Mesothelial cell of epicardium (in vitro differentiated cells): ENCODE measurements at regions not wholly inside any gene's neighbourhood (a gene's known extent, or its start where the extent isn't known, plus 50 kb on each side); places are given as distances from the start of the nearest gene placed in this dataset.

ENCODE experiments used
- DNase-seq, 2 experiments: peaks; one replicate each; pipeline ENCODE4 v3.0.0; 2021; ENCODE audit warnings: low spot score in 2 of 2; ENCODE audit not compliant: unreplicated experiment in 2 of 2
- H3K27ac Mint-ChIP-seq: 2 replicates; pipeline ENCODE4 v1.8.0; 2021; ENCODE audit warnings: mixed read lengths
- H3K27me3 Mint-ChIP-seq: 2 replicates; pipeline ENCODE4 v1.8.0; 2021; ENCODE audit warnings: low read depth, mixed read lengths
- H3K36me3 Mint-ChIP-seq: 2 replicates; pipeline ENCODE4 v1.8.0; 2021; ENCODE audit warnings: mixed read lengths
- H3K4me1 Mint-ChIP-seq: 2 replicates; pipeline ENCODE4 v1.8.0; 2021; ENCODE audit warnings: mixed read lengths
- H3K4me3 Mint-ChIP-seq: 2 replicates; pipeline ENCODE4 v1.8.0; 2021; ENCODE audit warnings: mild to moderate bottlenecking, moderate library complexity, mixed read lengths
- H3K9me3 Mint-ChIP-seq: 2 replicates; pipeline ENCODE4 v1.8.0; 2021; ENCODE audit warnings: mixed read lengths
- TF ChIP-seq, protein P1 (sequence below): fragments of 200-600 bp; sonication (generic); IDR thresholded peaks from one replicate; pipeline ENCODE4 v1.5.0; 2021; ENCODE audit warnings: antibody characterized with exemption; ENCODE audit not compliant: unreplicated experiment

DNA sequence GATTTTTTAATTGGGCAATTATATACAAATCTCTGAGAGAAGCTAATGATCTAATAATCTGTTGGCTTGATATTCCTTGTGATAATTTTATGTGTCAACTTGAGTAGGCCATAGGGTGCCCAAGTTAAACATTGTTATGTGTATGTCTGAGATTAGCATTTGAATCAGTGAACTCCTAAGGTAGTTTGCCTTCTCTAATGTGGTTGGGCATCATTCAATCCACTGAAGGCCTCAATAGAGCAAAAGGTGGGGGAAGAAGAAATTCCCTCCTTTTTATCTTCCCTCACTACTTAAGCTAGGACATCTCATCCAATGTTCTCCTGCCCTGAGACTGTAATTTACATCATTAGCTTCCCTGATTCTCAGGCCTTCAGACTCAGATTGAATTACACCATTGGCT, 394.5 kb downstream of the LMO4 start:
- TF ChIP-seq, protein P1, sequence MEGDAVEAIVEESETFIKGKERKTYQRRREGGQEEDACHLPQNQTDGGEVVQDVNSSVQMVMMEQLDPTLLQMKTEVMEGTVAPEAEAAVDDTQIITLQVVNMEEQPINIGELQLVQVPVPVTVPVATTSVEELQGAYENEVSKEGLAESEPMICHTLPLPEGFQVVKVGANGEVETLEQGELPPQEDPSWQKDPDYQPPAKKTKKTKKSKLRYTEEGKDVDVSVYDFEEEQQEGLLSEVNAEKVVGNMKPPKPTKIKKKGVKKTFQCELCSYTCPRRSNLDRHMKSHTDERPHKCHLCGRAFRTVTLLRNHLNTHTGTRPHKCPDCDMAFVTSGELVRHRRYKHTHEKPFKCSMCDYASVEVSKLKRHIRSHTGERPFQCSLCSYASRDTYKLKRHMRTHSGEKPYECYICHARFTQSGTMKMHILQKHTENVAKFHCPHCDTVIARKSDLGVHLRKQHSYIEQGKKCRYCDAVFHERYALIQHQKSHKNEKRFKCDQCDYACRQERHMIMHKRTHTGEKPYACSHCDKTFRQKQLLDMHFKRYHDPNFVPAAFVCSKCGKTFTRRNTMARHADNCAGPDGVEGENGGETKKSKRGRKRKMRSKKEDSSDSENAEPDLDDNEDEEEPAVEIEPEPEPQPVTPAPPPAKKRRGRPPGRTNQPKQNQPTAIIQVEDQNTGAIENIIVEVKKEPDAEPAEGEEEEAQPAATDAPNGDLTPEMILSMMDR, result no peak
- peaks cover 18% of the 10 kb centered on the region for H3K9me3 Mint-ChIP-seq
- H3K36me3 Mint-ChIP-seq, result peaks cover 2% of the 10 kb centered on the region
- H3K27ac Mint-ChIP-seq, result no peak overlapping the region
- H3K4me1 Mint-ChIP-seq, result peaks cover 20% of the 10 kb centered on the region
- DNase-seq, result no peak
- no peaks in the 10 kb centered on the region for H3K27me3 Mint-ChIP-seq
- no peak overlapping the region for H3K4me3 Mint-ChIP-seq

DNA sequence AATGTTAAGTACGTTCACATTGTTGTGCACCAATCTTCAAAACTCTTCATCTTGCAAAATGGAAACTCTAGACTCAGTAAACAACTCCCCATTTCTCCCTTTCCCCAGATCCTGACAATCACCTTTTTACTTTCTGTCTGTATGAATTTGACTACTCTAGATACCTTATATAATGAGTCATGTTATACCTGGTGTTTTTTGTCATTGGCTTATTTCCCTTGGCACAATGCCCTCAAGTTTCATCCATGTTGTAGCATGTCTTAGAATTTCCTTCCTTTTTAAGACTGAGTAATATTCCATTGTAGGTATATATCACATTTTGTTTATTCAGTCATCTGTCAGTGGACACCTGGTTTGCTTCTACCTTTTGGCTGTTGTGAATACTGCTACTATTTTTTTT, 399.5 kb downstream of the LMO4 start:
- TF ChIP-seq, protein P1, result no peak
- H3K27me3 Mint-ChIP-seq, result no peaks in the 10 kb centered on the region
- H3K36me3 Mint-ChIP-seq, result peaks cover 2% of the 10 kb centered on the region
- no peak for DNase-seq
- no peak overlapping the region for H3K27ac Mint-ChIP-seq
- no peak overlapping the region for H3K4me3 Mint-ChIP-seq
- peaks cover 19% of the 10 kb centered on the region for H3K9me3 Mint-ChIP-seq
- peaks cover 13% of the 10 kb centered on the region for H3K4me1 Mint-ChIP-seq

DNA sequence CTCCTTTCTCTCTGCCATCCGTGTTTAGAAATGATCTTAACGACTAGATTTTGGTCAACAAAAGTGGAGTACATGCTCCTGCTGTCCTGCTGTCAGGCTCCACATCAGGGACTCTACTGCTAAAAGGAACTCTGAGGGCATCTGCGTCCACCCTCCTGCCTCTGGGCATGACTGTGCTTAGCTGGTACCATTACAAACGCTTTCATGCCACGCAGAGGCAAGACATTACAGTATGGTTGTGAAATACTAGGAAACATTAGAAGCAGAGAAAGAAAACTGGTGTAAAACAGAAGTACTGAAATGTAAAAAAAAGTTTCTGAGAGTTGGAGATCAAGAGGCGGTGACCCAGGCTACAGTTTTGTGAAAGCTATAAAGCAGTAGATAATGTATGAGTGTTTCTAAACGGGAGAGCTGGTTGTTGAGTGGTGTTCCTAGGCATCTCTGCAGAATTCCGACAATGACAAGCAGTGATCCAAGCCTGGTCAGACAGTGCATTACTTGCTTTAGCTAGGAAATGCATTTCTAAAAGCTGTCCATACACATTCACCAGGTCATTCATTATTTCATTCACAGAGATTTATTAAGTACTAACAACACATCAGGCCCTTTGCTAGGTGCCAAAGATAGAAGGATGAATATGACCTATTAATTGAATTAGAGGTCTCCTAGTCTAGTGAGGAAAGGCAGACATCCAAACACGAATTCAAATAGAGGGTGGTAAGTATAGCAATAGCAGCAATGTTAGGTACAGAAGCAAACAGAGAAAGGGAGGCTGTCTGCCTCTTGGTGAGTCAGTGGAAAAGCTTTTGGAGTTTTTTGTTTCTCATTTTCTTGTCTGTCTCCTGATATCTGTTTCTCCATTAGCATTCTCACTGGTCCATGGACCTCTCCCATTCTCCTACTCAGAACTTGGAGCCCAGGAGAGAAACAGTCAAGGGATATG, 401.9 kb downstream of the LMO4 start:
- H3K27me3 Mint-ChIP-seq, result no peaks in the 10 kb centered on the region
- peaks cover 12% of the 10 kb centered on the region for H3K9me3 Mint-ChIP-seq
- H3K4me3 Mint-ChIP-seq, result no peak overlapping the region
- TF ChIP-seq, protein P1, result no peak
- no peak overlapping the region for H3K27ac Mint-ChIP-seq
- no peak for DNase-seq
- no peaks in the 10 kb centered on the region for H3K36me3 Mint-ChIP-seq
- peaks cover 13% of the 10 kb centered on the region for H3K4me1 Mint-ChIP-seq

DNA sequence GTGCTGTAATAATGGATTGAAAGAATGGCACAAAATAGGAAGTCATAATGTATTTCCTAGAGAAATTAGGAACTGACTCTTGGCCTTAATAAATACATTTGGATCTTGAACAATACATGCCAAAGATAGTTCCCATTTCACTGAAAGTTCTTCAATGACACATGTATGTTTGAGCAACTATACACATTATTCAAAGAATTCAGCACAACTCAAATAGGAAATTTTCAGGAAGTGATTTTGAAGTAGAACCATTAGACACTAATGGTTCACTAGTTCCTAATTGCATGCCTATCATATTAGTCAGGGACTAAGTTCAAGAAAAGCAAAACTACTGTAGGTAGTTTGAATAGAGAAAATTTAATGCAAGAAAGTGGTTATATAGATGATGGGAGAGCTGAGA, 404.7 kb downstream of the LMO4 start:
- Mint-ChIP-seq H3K27ac (no peak overlapping the region), H3K27me3 (no peaks in the 10 kb centered on the region), H3K4me1 (peaks cover 10% of the 10 kb centered on the region), H3K36me3 (no peaks in the 10 kb centered on the region), H3K4me3 (no peak overlapping the region), H3K9me3 (no peaks in the 10 kb centered on the region)
- TF ChIP-seq, protein P1, result no peak
- no peak for DNase-seq

DNA sequence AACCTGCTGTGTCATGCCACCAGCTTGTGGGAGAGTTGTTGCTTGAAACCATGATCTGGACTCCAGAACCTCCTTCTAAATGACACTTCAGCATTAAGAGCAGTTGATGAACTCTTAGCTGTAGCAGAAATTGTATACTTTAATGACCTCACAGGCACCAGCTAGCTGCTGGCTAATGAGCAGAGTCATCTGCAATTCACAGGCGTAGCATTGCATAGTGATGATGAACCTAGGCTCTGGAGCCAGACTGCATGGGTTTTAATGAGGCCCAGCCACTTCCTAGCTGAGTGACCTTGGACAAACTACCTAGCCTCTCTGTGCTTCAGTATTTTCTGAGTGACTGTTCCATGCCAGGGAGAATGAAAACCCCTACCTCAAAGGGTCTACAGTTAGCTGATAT, 407.1 kb downstream of the LMO4 start:
- DNase-seq, result no peak
- H3K36me3 Mint-ChIP-seq, result no peaks in the 10 kb centered on the region
- peaks cover 6% of the 10 kb centered on the region for H3K9me3 Mint-ChIP-seq
- TF ChIP-seq, protein P1, result no peak
- H3K27ac Mint-ChIP-seq, result no peak overlapping the region
- H3K4me3 Mint-ChIP-seq, result no peak overlapping the region
- no peaks in the 10 kb centered on the region for H3K27me3 Mint-ChIP-seq
- peaks cover 8% of the 10 kb centered on the region for H3K4me1 Mint-ChIP-seq
